Activated naive CD8-positive, alpha-beta T cell treated with anti-CD3 and anti-CD28 coated beads, Interleukin-2, amount 50 U/mL, for 24 hours (primary cell): ENCODE measurements at regions not wholly inside any gene's neighbourhood (a gene's known extent, or its start where the extent isn't known, plus 50 kb on each side); places are given as distances from the start of the nearest gene placed in this dataset.

ENCODE experiments used
- ATAC-seq: fragments of 150-1000 bp; cut with Tn5 transposase; one replicate; pipeline ENCODE4 v1.10.0; 2021
- DNase-seq: peaks from one replicate; pipeline ENCODE4 v3.0.0; 2021
- H3K27ac Mint-ChIP-seq: one replicate; pipeline ENCODE4 v1.8.0; 2021; ENCODE audit warnings: mild to moderate bottlenecking, mixed read lengths
- H3K27me3 Mint-ChIP-seq: one replicate; pipeline ENCODE4 v1.8.0; 2021; ENCODE audit warnings: mixed read lengths
- H3K36me3 Mint-ChIP-seq: one replicate; pipeline ENCODE4 v1.8.0; 2021; ENCODE audit warnings: low read depth, mixed read lengths
- H3K4me1 Mint-ChIP-seq: one replicate; pipeline ENCODE4 v1.8.0; 2021; ENCODE audit warnings: mixed read lengths
- H3K4me3 Mint-ChIP-seq: one replicate; pipeline ENCODE4 v1.8.0; 2021; ENCODE audit warnings: mild to moderate bottlenecking, moderate library complexity, mixed read lengths
- H3K9me3 Mint-ChIP-seq: one replicate; pipeline ENCODE4 v1.8.0; 2021; ENCODE audit warnings: mixed read lengths

- ATAC-seq (no peak), DNase-seq (no peak)
- H3K36me3 Mint-ChIP-seq: no peaks in the 10 kb centered on the region
- H3K27ac Mint-ChIP-seq: no peak overlapping the region
- no peaks in the 10 kb centered on the region for H3K4me1 Mint-ChIP-seq
- no peaks in the 10 kb centered on the region for H3K27me3 Mint-ChIP-seq
- no peaks in the 10 kb centered on the region for H3K9me3 Mint-ChIP-seq
- H3K4me3 Mint-ChIP-seq: no peak overlapping the region
Observed at GRCh38 chr4:13877626-13878025, 250.1 kb upstream of the BOD1L1 start.

- Mint-ChIP-seq H3K27ac (no peak overlapping the region), H3K9me3 (peaks cover 3% of the 10 kb centered on the region), H3K27me3 (no peaks in the 10 kb centered on the region), H3K4me1 (no peaks in the 10 kb centered on the region), H3K36me3 (no peaks in the 10 kb centered on the region), H3K4me3 (no peak overlapping the region)
- DNase-seq: no peak
- ATAC-seq: no peak
Observed at GRCh38 chr4:13881892-13882291, 254.4 kb upstream of the BOD1L1 start.

- Mint-ChIP-seq H3K36me3 (no peaks in the 10 kb centered on the region), H3K4me3 (no peak overlapping the region), H3K4me1 (peaks cover 2% of the 10 kb centered on the region), H3K27me3 (no peaks in the 10 kb centered on the region), H3K9me3 (peaks cover 3% of the 10 kb centered on the region), H3K27ac (no peak overlapping the region)
- DNase-seq (no peak), ATAC-seq (no peak)
Observed at GRCh38 chr4:13887010-13887409, 259.5 kb upstream of the BOD1L1 start.

- no peaks in the 10 kb centered on the region for H3K36me3 Mint-ChIP-seq
- DNase-seq (no peak), ATAC-seq (no peak)
- no peak overlapping the region for H3K4me3 Mint-ChIP-seq
- H3K27ac Mint-ChIP-seq: no peak overlapping the region
- no peaks in the 10 kb centered on the region for H3K27me3 Mint-ChIP-seq
- H3K4me1 Mint-ChIP-seq: peaks cover 6% of the 10 kb centered on the region
- peaks cover 3% of the 10 kb centered on the region for H3K9me3 Mint-ChIP-seq
Observed at GRCh38 chr4:13888112-13888511, 260.6 kb upstream of the BOD1L1 start.

- H3K9me3 Mint-ChIP-seq: peaks cover 3% of the 10 kb centered on the region
- H3K27me3 Mint-ChIP-seq: no peaks in the 10 kb centered on the region
- no peaks in the 10 kb centered on the region for H3K36me3 Mint-ChIP-seq
- no peak overlapping the region for H3K27ac Mint-ChIP-seq
- H3K4me3 Mint-ChIP-seq: no peak overlapping the region
- DNase-seq: no peak
- peaks cover 6% of the 10 kb centered on the region for H3K4me1 Mint-ChIP-seq
- ATAC-seq: no peak
Observed at GRCh38 chr4:13891544-13891939, 264.0 kb upstream of the BOD1L1 start.

GRCh38 chr4:13892739-13893105 lies 265.2 kb upstream of the BOD1L1 start:
- Mint-ChIP-seq H3K4me1 (peaks cover 6% of the 10 kb centered on the region), H3K27me3 (no peaks in the 10 kb centered on the region), H3K4me3 (no peak overlapping the region), H3K9me3 (no peaks in the 10 kb centered on the region), H3K36me3 (no peaks in the 10 kb centered on the region), H3K27ac (no peak overlapping the region)
- DNase-seq: no peak
- ATAC-seq: no peak

GRCh38 chr4:13893211-13893610 lies 265.7 kb upstream of the BOD1L1 start:
- no peaks in the 10 kb centered on the region for H3K36me3 Mint-ChIP-seq
- peaks cover 6% of the 10 kb centered on the region for H3K4me1 Mint-ChIP-seq
- H3K27me3 Mint-ChIP-seq: no peaks in the 10 kb centered on the region
- no peak for ATAC-seq
- DNase-seq: no peak
- no peak overlapping the region for H3K27ac Mint-ChIP-seq
- H3K9me3 Mint-ChIP-seq: no peaks in the 10 kb centered on the region
- no peak overlapping the region for H3K4me3 Mint-ChIP-seq

- H3K9me3 Mint-ChIP-seq: no peaks in the 10 kb centered on the region
- no peak overlapping the region for H3K27ac Mint-ChIP-seq
- no peaks in the 10 kb centered on the region for H3K27me3 Mint-ChIP-seq
- DNase-seq (no peak), ATAC-seq (no peak)
- H3K4me1 Mint-ChIP-seq: peaks cover 6% of the 10 kb centered on the region
- H3K4me3 Mint-ChIP-seq: no peak overlapping the region
- no peaks in the 10 kb centered on the region for H3K36me3 Mint-ChIP-seq
Observed at GRCh38 chr4:13893987-13894386, 266.5 kb upstream of the BOD1L1 start.

GRCh38 chr4:13900780-13901179 lies 273.3 kb upstream of the BOD1L1 start:
- H3K36me3 Mint-ChIP-seq: no peaks in the 10 kb centered on the region
- H3K27ac Mint-ChIP-seq: no peak overlapping the region
- DNase-seq (no peak), ATAC-seq (no peak)
- no peaks in the 10 kb centered on the region for H3K27me3 Mint-ChIP-seq
- H3K4me1 Mint-ChIP-seq: no peaks in the 10 kb centered on the region
- H3K4me3 Mint-ChIP-seq: no peak overlapping the region
- no peaks in the 10 kb centered on the region for H3K9me3 Mint-ChIP-seq

GRCh38 chr4:13902146-13902545 lies 274.6 kb upstream of the BOD1L1 start:
- Mint-ChIP-seq H3K4me1 (no peaks in the 10 kb centered on the region), H3K27me3 (no peaks in the 10 kb centered on the region), H3K9me3 (no peaks in the 10 kb centered on the region), H3K36me3 (no peaks in the 10 kb centered on the region), H3K4me3 (no peak overlapping the region), H3K27ac (no peak overlapping the region)
- no peak for DNase-seq
- ATAC-seq: no peak

- Mint-ChIP-seq H3K27ac (no peak overlapping the region), H3K36me3 (no peaks in the 10 kb centered on the region), H3K4me3 (no peak overlapping the region), H3K4me1 (no peaks in the 10 kb centered on the region), H3K27me3 (no peaks in the 10 kb centered on the region), H3K9me3 (no peaks in the 10 kb centered on the region)
- DNase-seq: no peak
- ATAC-seq: no peak
Observed at GRCh38 chr4:13903061-13903460, 275.5 kb upstream of the BOD1L1 start.

GRCh38 chr4:13903901-13904300 lies 276.4 kb upstream of the BOD1L1 start:
- H3K4me1 Mint-ChIP-seq: no peaks in the 10 kb centered on the region
- ATAC-seq: no peak
- no peak overlapping the region for H3K4me3 Mint-ChIP-seq
- no peaks in the 10 kb centered on the region for H3K36me3 Mint-ChIP-seq
- no peak for DNase-seq
- no peaks in the 10 kb centered on the region for H3K9me3 Mint-ChIP-seq
- H3K27ac Mint-ChIP-seq: no peak overlapping the region
- H3K27me3 Mint-ChIP-seq: no peaks in the 10 kb centered on the region

- DNase-seq: no peak
- H3K4me3 Mint-ChIP-seq: no peak overlapping the region
Observed at GRCh38 chr4:13905543-13905942, 278.0 kb upstream of the BOD1L1 start.

GRCh38 chr4:13906727-13907126 lies 279.2 kb upstream of the BOD1L1 start:
- no peaks in the 10 kb centered on the region for H3K36me3 Mint-ChIP-seq
- no peaks in the 10 kb centered on the region for H3K27me3 Mint-ChIP-seq
- H3K9me3 Mint-ChIP-seq: peaks cover 4% of the 10 kb centered on the region
- H3K4me3 Mint-ChIP-seq: no peak overlapping the region
- no peak overlapping the region for H3K27ac Mint-ChIP-seq
- H3K4me1 Mint-ChIP-seq: no peaks in the 10 kb centered on the region
- ATAC-seq: no peak
- DNase-seq: no peak

More at GRCh38 chr4:13905543-13905942, 278.0 kb upstream of the BOD1L1 start:
- Mint-ChIP-seq H3K36me3 (no peaks in the 10 kb centered on the region), H3K4me1 (no peaks in the 10 kb centered on the region), H3K9me3 (no peaks in the 10 kb centered on the region), H3K27me3 (no peaks in the 10 kb centered on the region), H3K27ac (no peak overlapping the region)
- ATAC-seq: no peak

- no peaks in the 10 kb centered on the region for H3K36me3 Mint-ChIP-seq
- no peaks in the 10 kb centered on the region for H3K27me3 Mint-ChIP-seq
- no peaks in the 10 kb centered on the region for H3K4me1 Mint-ChIP-seq
- H3K27ac Mint-ChIP-seq: no peak overlapping the region
- DNase-seq: no peak
- peak; percentile 36 for ATAC-seq
- peaks cover 4% of the 10 kb centered on the region for H3K9me3 Mint-ChIP-seq
- no peak overlapping the region for H3K4me3 Mint-ChIP-seq
Observed at GRCh38 chr4:13907255-13907751, 279.8 kb upstream of the BOD1L1 start.

- DNase-seq (no peak), ATAC-seq (no peak)
- peaks cover 2% of the 10 kb centered on the region for H3K27me3 Mint-ChIP-seq
- H3K27ac Mint-ChIP-seq: no peak overlapping the region
- no peaks in the 10 kb centered on the region for H3K36me3 Mint-ChIP-seq
- no peaks in the 10 kb centered on the region for H3K4me1 Mint-ChIP-seq
- peaks cover 4% of the 10 kb centered on the region for H3K9me3 Mint-ChIP-seq
- H3K4me3 Mint-ChIP-seq: no peak overlapping the region
Observed at GRCh38 chr4:13908455-13908854, 280.9 kb upstream of the BOD1L1 start.
